H9 (cell line): ENCODE measurements at regions not wholly inside any gene's neighbourhood (a gene's known extent, or its start where the extent isn't known, plus 50 kb on each side); places are given as distances from the start of the nearest gene placed in this dataset.

Experiments used
- DNase-seq: peaks from one replicate; pipeline ENCODE4 v3.0.0-alpha.2; 2017
- H2AFZ ChIP-seq: one replicate; pipeline ENCODE4 v1.6.1; 2013; ENCODE audit warnings: mild to moderate bottlenecking, low read length, control low read depth, moderate library complexity
- H2AK5ac ChIP-seq: 2 replicates; pipeline ENCODE4 v1.6.1; 2013; ENCODE audit warnings: low read length, control low read depth, mixed read lengths; ENCODE audit not compliant: insufficient read length
- H2BK120ac ChIP-seq: one replicate; pipeline ENCODE4 v1.6.1; 2013; ENCODE audit warnings: low read depth, mild to moderate bottlenecking, low read length, control low read depth, inconsistent platforms; ENCODE audit not compliant: poor library complexity, severe bottlenecking
- H2BK12ac ChIP-seq: 2 replicates; pipeline ENCODE4 v1.6.1; 2013; ENCODE audit warnings: low read length, control low read depth, mixed read lengths, low read depth; ENCODE audit not compliant: insufficient read length
- H2BK15ac ChIP-seq: 2 replicates; pipeline ENCODE4 v1.6.1; 2013; ENCODE audit warnings: low read depth, low read length, control low read depth
- H2BK20ac ChIP-seq: one replicate; pipeline ENCODE4 v1.6.1; 2013; ENCODE audit warnings: low read depth, mild to moderate bottlenecking, low read length, control low read depth, inconsistent platforms; ENCODE audit not compliant: poor library complexity, severe bottlenecking
- H2BK5ac ChIP-seq: 2 replicates; pipeline ENCODE4 v1.6.1; 2013; ENCODE audit warnings: low read length, control low read depth, mixed read lengths; ENCODE audit not compliant: insufficient read length
- H3K14ac ChIP-seq: 2 replicates; pipeline ENCODE4 v1.6.1; 2013; ENCODE audit warnings: low read length, control low read depth; ENCODE audit not compliant: insufficient read depth
- H3K18ac ChIP-seq: 2 replicates; pipeline ENCODE4 v1.6.1; 2013; ENCODE audit warnings: low read depth, mild to moderate bottlenecking, mixed read lengths, low read length, control low read depth; ENCODE audit not compliant: insufficient read length
- H3K23ac ChIP-seq: 2 replicates; pipeline ENCODE4 v1.6.1; 2013; ENCODE audit warnings: low read length, control low read depth, mixed read lengths, low read depth; ENCODE audit not compliant: insufficient read length
- H3K23me2 ChIP-seq: 2 replicates; pipeline ENCODE4 v1.6.1; 2013; ENCODE audit warnings: low read depth, mild to moderate bottlenecking, mixed read lengths, low read length, control low read depth; ENCODE audit not compliant: insufficient read length, poor library complexity, severe bottlenecking
- H3K27ac ChIP-seq: 2 replicates; pipeline ENCODE4 v1.5.1; 2013; ENCODE audit warnings: low read length, control low read depth, mixed read lengths, low read depth; ENCODE audit not compliant: insufficient read length
- H3K27me3 ChIP-seq: 2 replicates; pipeline ENCODE4 v1.6.1; 2013; ENCODE audit warnings: low read length, control low read depth, inconsistent platforms; ENCODE audit not compliant: insufficient read depth
- H3K4ac ChIP-seq: 2 replicates; pipeline ENCODE4 v1.6.1; 2013; ENCODE audit warnings: low read depth, mild to moderate bottlenecking, control low read depth, inconsistent platforms, low read length, moderate library complexity
- H3K4me1 ChIP-seq: 2 replicates; pipeline ENCODE4 v1.6.1; 2013; ENCODE audit warnings: low read length, control low read depth, inconsistent platforms; ENCODE audit not compliant: insufficient read depth
- H3K4me2 ChIP-seq: 2 replicates; pipeline ENCODE4 v1.6.1; 2013; ENCODE audit warnings: low read length, control low read depth, mixed read lengths; ENCODE audit not compliant: insufficient read length, insufficient read depth
- H3K56ac ChIP-seq: 2 replicates; pipeline ENCODE4 v1.6.1; 2013; ENCODE audit warnings: low read depth, mild to moderate bottlenecking, mixed read lengths, low read length, control low read depth; ENCODE audit not compliant: insufficient read length
- H3K79me1 ChIP-seq: 2 replicates; pipeline ENCODE4 v1.6.1; 2013; ENCODE audit warnings: low read depth, mild to moderate bottlenecking, moderate library complexity, low read length, control low read depth, inconsistent platforms; ENCODE audit not compliant: insufficient read depth, poor library complexity, severe bottlenecking
- H3K79me2 ChIP-seq: 2 replicates; pipeline ENCODE4 v1.6.1; 2013; ENCODE audit warnings: low read length, control low read depth, inconsistent platforms; ENCODE audit not compliant: insufficient read depth
- H3K9ac ChIP-seq: 2 replicates; pipeline ENCODE4 v1.6.1; 2013; ENCODE audit warnings: low read length, control low read depth, mixed read lengths; ENCODE audit not compliant: insufficient read length; ENCODE audit errors: extremely low read depth
- H3K9me3 ChIP-seq: one replicate; pipeline ENCODE4 v1.6.1; 2013; ENCODE audit warnings: low read depth, low read length, inconsistent platforms; ENCODE audit not compliant: control insufficient read depth
- H3T11ph ChIP-seq: one replicate; pipeline ENCODE4 v1.6.1; 2013; ENCODE audit warnings: mild to moderate bottlenecking, low read length, control low read depth, inconsistent platforms
- H4K20me1 ChIP-seq: one replicate; pipeline ENCODE4 v1.6.1; 2013; ENCODE audit not compliant: control insufficient read depth, insufficient read length, insufficient read depth
- H4K5ac ChIP-seq: 2 replicates; pipeline ENCODE4 v1.6.1; 2013; ENCODE audit warnings: low read depth, mild to moderate bottlenecking, mixed read lengths, low read length, control low read depth; ENCODE audit not compliant: insufficient read length
- H4K8ac ChIP-seq: replicated peaks from 2 replicates; pipeline ENCODE4 v1.6.1; 2013; ENCODE audit warnings: low read length, control low read depth, mixed read lengths, low read depth; ENCODE audit not compliant: insufficient read length
- H4K91ac ChIP-seq: 2 replicates; pipeline ENCODE4 v1.6.1; 2013; ENCODE audit warnings: low read depth, mild to moderate bottlenecking, moderate library complexity, mixed read lengths, low read length, control low read depth; ENCODE audit not compliant: insufficient read length
- H3K27ac Mint-ChIP-seq, 3 experiments: 2 replicates in 2 of 3; 3 replicates in 1 of 3; pipeline ENCODE4 v1.8.0; 2020 to 2021; ENCODE audit warnings: mixed read lengths in 3 of 3, mild to moderate bottlenecking in 1 of 3, moderate library complexity in 1 of 3
- H3K27me3 Mint-ChIP-seq: 2 replicates; pipeline ENCODE4 v1.8.0; 2021; ENCODE audit warnings: low read depth, mild to moderate bottlenecking, moderate library complexity, mixed read lengths
- H3K36me3 Mint-ChIP-seq, 3 experiments: 2 replicates in 2 of 3; 3 replicates in 1 of 3; pipeline ENCODE4 v1.8.0; 2020 to 2021; ENCODE audit warnings: low read depth in 3 of 3, mixed read lengths in 3 of 3; ENCODE audit not compliant: insufficient read depth in 1 of 3
- H3K4me1 Mint-ChIP-seq, 2 experiments: 2 replicates each; pipeline ENCODE4 v1.8.0; 2020; ENCODE audit warnings: mixed read lengths in 2 of 2
- H3K4me3 Mint-ChIP-seq, 2 experiments: 2 replicates in 1 of 2; 3 replicates in 1 of 2; pipeline ENCODE4 v1.8.0; 2020 to 2021; ENCODE audit warnings: mild to moderate bottlenecking in 2 of 2, mixed read lengths in 2 of 2, moderate library complexity in 1 of 2
- H3K9me3 Mint-ChIP-seq, 2 experiments: 2 replicates in 1 of 2; 3 replicates in 1 of 2; pipeline ENCODE4 v1.8.0; 2020; ENCODE audit warnings: mild to moderate bottlenecking in 2 of 2, mixed read lengths in 2 of 2, moderate library complexity in 1 of 2
- WGBS: extraction: QIAGEN DNeasy Blood & Tissue Kit; methylation state at CpG from one replicate; pipeline ENCODE4 v1.1.7; 2013; ENCODE audit warnings: missing lambda C conversion rate, low lambda C conversion rate, mixed read lengths; ENCODE audit not compliant: insufficient read length; ENCODE audit errors: extremely low coverage; 5-methylcytosine and 5-hydroxymethylcytosine counted together
- TF ChIP-seq, protein P1 (sequence below): fragments of 200-600 bp; sonication (generic); conservative IDR thresholded peaks from 3 replicates; pipeline ENCODE4 v1.8.0; 2021; ENCODE audit warnings: antibody characterized with exemption, mild to moderate bottlenecking

DNA sequence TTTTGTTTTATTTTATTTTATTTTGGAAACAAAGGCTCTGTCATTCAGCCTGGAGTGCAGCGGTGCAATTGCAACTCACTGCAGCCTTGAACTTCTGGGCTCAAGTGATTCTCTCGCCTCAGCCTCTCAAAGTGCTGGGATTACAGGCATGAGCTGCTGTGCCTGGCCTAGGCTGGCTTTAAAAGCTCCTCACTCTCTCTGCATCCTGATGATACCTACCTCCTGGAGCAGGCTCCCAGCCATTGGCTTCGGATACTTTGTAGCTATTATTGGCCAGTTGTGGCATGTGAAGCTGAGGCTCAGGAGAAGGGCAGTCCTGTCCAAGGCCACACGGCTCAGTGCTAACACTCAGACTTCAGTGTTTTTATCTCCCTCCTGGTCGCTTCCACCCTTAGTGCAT lies 158.0 kb downstream of the SEC14L1 start:
- Mint-ChIP-seq H3K27me3 (no peaks in the 10 kb centered on the region), H3K27ac (no peak overlapping the region; a peak in 1 of 7 replicates)
- no peak overlapping the region for H2AK5ac ChIP-seq

More for the DNA sequence above, 158.0 kb downstream of the SEC14L1 start:
- Histone ChIP-seq H3K79me2 (no peaks in the 10 kb centered on the region), H3K27me3 (no peaks in the 10 kb centered on the region), H4K8ac (no peak overlapping the region), H4K91ac (no peak overlapping the region), H3K4me1 (peaks cover 2% of the 10 kb centered on the region; the same call in 1 of the 2 replicates), H2BK5ac (no peak overlapping the region), H4K5ac (no peak overlapping the region), H2BK15ac (no peak overlapping the region), H3K9me3 (no peaks in the 10 kb centered on the region), H2AFZ (no peak overlapping the region), H3K56ac (no peak overlapping the region), H2BK20ac (no peak overlapping the region), H2BK120ac (no peak overlapping the region), H3K23me2 (no peaks in the 10 kb centered on the region), H3K27ac (no peak overlapping the region), H3K4me2 (no peak overlapping the region), H3K18ac (no peak overlapping the region), H3K4ac (no peak overlapping the region), H3K79me1 (no peaks in the 10 kb centered on the region), H2BK12ac (no peak overlapping the region), H3K14ac (no peak overlapping the region), H3K23ac (no peak overlapping the region), H3T11ph (no peak overlapping the region), H3K9ac (no peak overlapping the region), H4K20me1 (no peaks in the 10 kb centered on the region)
- TF ChIP-seq, protein P1, sequence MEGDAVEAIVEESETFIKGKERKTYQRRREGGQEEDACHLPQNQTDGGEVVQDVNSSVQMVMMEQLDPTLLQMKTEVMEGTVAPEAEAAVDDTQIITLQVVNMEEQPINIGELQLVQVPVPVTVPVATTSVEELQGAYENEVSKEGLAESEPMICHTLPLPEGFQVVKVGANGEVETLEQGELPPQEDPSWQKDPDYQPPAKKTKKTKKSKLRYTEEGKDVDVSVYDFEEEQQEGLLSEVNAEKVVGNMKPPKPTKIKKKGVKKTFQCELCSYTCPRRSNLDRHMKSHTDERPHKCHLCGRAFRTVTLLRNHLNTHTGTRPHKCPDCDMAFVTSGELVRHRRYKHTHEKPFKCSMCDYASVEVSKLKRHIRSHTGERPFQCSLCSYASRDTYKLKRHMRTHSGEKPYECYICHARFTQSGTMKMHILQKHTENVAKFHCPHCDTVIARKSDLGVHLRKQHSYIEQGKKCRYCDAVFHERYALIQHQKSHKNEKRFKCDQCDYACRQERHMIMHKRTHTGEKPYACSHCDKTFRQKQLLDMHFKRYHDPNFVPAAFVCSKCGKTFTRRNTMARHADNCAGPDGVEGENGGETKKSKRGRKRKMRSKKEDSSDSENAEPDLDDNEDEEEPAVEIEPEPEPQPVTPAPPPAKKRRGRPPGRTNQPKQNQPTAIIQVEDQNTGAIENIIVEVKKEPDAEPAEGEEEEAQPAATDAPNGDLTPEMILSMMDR = no peak
- no peak for DNase-seq
- no peak overlapping the region for H3K4me3 Mint-ChIP-seq
- H3K4me1 Mint-ChIP-seq = peaks cover 16 to 21% of the 10 kb centered on the region in 2 experiments
- no peaks in the 10 kb centered on the region for H3K9me3 Mint-ChIP-seq
- WGBS = no CpG with 5 or more reads among the region's 5 CpGs
- peaks cover 3 to 6% (median 6%) of the 10 kb centered on the region in 3 experiments; a peak in 4 of 7 replicates for H3K36me3 Mint-ChIP-seq
